ENCODE measurements at regions not wholly inside any gene's neighbourhood (a gene's known extent, or its start where the extent isn't known, plus 50 kb on each side); places are given as distances from the start of the nearest gene placed in this dataset.

DNA sequence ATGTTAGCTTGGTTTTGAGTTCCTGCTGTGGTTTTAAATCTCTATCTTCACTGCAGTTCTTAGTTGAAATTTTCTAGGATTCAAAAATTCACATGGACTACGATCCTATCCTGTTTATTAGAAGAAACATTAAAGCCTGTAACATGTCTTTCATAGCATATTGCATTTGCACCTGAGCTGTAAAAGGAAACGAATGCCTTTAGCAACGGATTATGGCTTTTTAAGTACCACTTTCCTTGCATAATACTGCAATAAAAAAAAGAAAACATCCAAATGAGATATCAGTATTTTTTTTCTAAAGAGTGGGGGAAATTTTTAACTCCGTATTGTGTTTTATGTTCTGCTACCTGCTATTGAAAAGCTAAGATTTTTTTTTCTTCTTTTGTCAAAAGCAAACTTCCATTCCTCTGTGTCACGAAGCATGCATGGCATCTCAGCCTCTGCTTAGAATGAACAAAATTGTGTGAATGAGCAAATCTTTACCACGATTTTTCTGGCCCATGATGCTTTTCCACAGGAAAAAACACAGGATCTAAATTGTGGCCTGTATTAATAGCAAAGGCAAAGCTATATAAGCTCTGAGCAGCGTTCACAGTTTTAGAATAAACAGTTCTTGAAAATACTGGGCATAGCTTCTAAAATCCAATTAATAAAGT is 110.0 kb upstream of the CDIN1 start:
- no peak for TF ChIP-seq EZH2 (IDR thresholded peaks at IDR 0.05; ENCODE audit: insufficient read depth, low read length)
- no peak for TF ChIP-seq CTCF (IDR thresholded peaks at IDR 0.05; ENCODE audit: insufficient read depth, low read depth, low read length)

All from astrocyte (in vitro differentiated cells and primary cell).